ENCODE measurements at regions not wholly inside any gene's neighbourhood (a gene's known extent, or its start where the extent isn't known, plus 50 kb on each side); places are given as distances from the start of the nearest gene placed in this dataset.

GRCh38 chr13:68081061-68081460 lies 850.9 kb upstream of the PCDH9 start:
- no peak for ATAC-seq
- TF ChIP-seq ZFP30 (CRISPR knock-in tag; IDR thresholded peaks at IDR 0.05), result no peak
- TF ChIP-seq TCF4 (CRISPR knock-in tag; IDR thresholded peaks at IDR 0.05; ENCODE audit: borderline replicate concordance), result no peak
- no peak for TF ChIP-seq ISL1 (CRISPR knock-in tag; IDR thresholded peaks at IDR 0.05)
- no peak for TF ChIP-seq POU6F1 (CRISPR knock-in tag; IDR thresholded peaks at IDR 0.05; ENCODE audit: borderline replicate concordance, low read depth)
- TF ChIP-seq ARNTL (CRISPR knock-in tag; IDR thresholded peaks at IDR 0.05; ENCODE audit: borderline replicate concordance, low read depth), result no peak
- TF ChIP-seq PPARA (CRISPR knock-in tag; IDR thresholded peaks at IDR 0.05; ENCODE audit: borderline replicate concordance), result no peak
- no peak for TF ChIP-seq CREB5 (CRISPR knock-in tag; IDR thresholded peaks at IDR 0.05; ENCODE audit: low read depth)
- TF ChIP-seq TSHZ2 (CRISPR knock-in tag; IDR thresholded peaks at IDR 0.05), result no peak
- no peak for TF ChIP-seq TOX (CRISPR knock-in tag; IDR thresholded peaks at IDR 0.05; ENCODE audit: borderline replicate concordance)
- no peak for TF ChIP-seq GLIS3 (CRISPR knock-in tag; IDR thresholded peaks at IDR 0.05)
- no peak for TF ChIP-seq CSDC2 (CRISPR knock-in tag; IDR thresholded peaks at IDR 0.05)
- TF ChIP-seq CSRNP3 (CRISPR knock-in tag; IDR thresholded peaks at IDR 0.05), result no peak

- no peak for ATAC-seq
- no peak for TF ChIP-seq CSRNP3 (CRISPR knock-in tag; IDR thresholded peaks at IDR 0.05)
- TF ChIP-seq TCF4 (CRISPR knock-in tag; IDR thresholded peaks at IDR 0.05; ENCODE audit: borderline replicate concordance), result no peak
- TF ChIP-seq ZNF565 (CRISPR knock-in tag; conservative IDR thresholded peaks at IDR 0.05; ENCODE audit: low read depth), result no peak
- no peak for TF ChIP-seq ZNF70 (CRISPR knock-in tag; IDR thresholded peaks at IDR 0.05)
- no peak for TF ChIP-seq TSHZ2 (CRISPR knock-in tag; IDR thresholded peaks at IDR 0.05)
- no peak for TF ChIP-seq ZFP30 (CRISPR knock-in tag; IDR thresholded peaks at IDR 0.05)
- no peak for TF ChIP-seq ZC3H10 (CRISPR knock-in tag; IDR thresholded peaks at IDR 0.05)
- no peak for TF ChIP-seq BACH2 (CRISPR knock-in tag; IDR thresholded peaks at IDR 0.05; ENCODE audit: borderline replicate concordance)
- no peak for TF ChIP-seq SNAI2 (CRISPR knock-in tag; IDR thresholded peaks at IDR 0.05)
- no peak for TF ChIP-seq GLIS3 (CRISPR knock-in tag; IDR thresholded peaks at IDR 0.05)
- TF ChIP-seq ARNTL (CRISPR knock-in tag; IDR thresholded peaks at IDR 0.05; ENCODE audit: borderline replicate concordance, low read depth), result no peak
- no peak for TF ChIP-seq POU6F1 (CRISPR knock-in tag; IDR thresholded peaks at IDR 0.05; ENCODE audit: borderline replicate concordance, low read depth)
- no peak for TF ChIP-seq RARB (CRISPR knock-in tag; IDR thresholded peaks at IDR 0.05)
- TF ChIP-seq OSR1 (CRISPR knock-in tag; IDR thresholded peaks at IDR 0.05), result no peak
- TF ChIP-seq CREB5 (CRISPR knock-in tag; IDR thresholded peaks at IDR 0.05; ENCODE audit: low read depth), result no peak
- no peak for TF ChIP-seq ISL1 (CRISPR knock-in tag; IDR thresholded peaks at IDR 0.05)
- TF ChIP-seq ZNF8 (CRISPR knock-in tag; IDR thresholded peaks at IDR 0.05), result no peak
- no peak for TF ChIP-seq CSDC2 (CRISPR knock-in tag; IDR thresholded peaks at IDR 0.05)
- no peak for TF ChIP-seq TOX (CRISPR knock-in tag; IDR thresholded peaks at IDR 0.05; ENCODE audit: borderline replicate concordance)
- TF ChIP-seq PATZ1 (CRISPR knock-in tag; IDR thresholded peaks at IDR 0.05; ENCODE audit: borderline replicate concordance), result no peak
Measured at GRCh38 chr13:68078874-68079273, 848.7 kb upstream of the PCDH9 start.
